ENCODE measurements at regions not wholly inside any gene's neighbourhood (a gene's known extent, or its start where the extent isn't known, plus 50 kb on each side); places are given as distances from the start of the nearest gene placed in this dataset.
"Not testable (repeated sequence)": the region's sequence is repeated elsewhere in the genome, so short reads cannot be mapped to it uniquely, and the experiment has no call there.

- no peak for DNase-seq
Observed at GRCh38 chr13:81408647-81409046, 1067.7 kb upstream of the SPRY2 start.

GRCh38 chr13:81406639-81407292 is 1065.8 kb upstream of the SPRY2 start:
- DNase-seq: no peak

GRCh38 chr13:81406022-81406421 is 1065.1 kb upstream of the SPRY2 start:
- no peak for DNase-seq

GRCh38 chr13:81396192-81396591 is 1055.3 kb upstream of the SPRY2 start:
- DNase-seq: no peak

- no peak for DNase-seq
Observed at GRCh38 chr13:81395368-81395767, 1054.4 kb upstream of the SPRY2 start.

GRCh38 chr13:81394640-81395039 is 1053.7 kb upstream of the SPRY2 start:
- no peak for DNase-seq

GRCh38 chr13:81393721-81394120 is 1052.8 kb upstream of the SPRY2 start:
- DNase-seq: no peak

- no peak for DNase-seq
Observed at GRCh38 chr13:81393110-81393509, 1052.2 kb upstream of the SPRY2 start.

GRCh38 chr13:81388400-81388799 is 1047.5 kb upstream of the SPRY2 start:
- DNase-seq: no peak

- no peak for DNase-seq
Observed at GRCh38 chr13:81383444-81383843, 1042.5 kb upstream of the SPRY2 start.

- no peak for DNase-seq
Observed at GRCh38 chr13:81382246-81382645, 1041.3 kb upstream of the SPRY2 start.

GRCh38 chr13:81381560-81381959 is 1040.6 kb upstream of the SPRY2 start:
- no peak for DNase-seq

- DNase-seq: no peak
Observed at GRCh38 chr13:81379183-81379582, 1038.3 kb upstream of the SPRY2 start.

GRCh38 chr13:81377921-81378320 is 1037.0 kb upstream of the SPRY2 start:
- no peak for DNase-seq

GRCh38 chr13:81375709-81376108 is 1034.8 kb upstream of the SPRY2 start:
- no peak for DNase-seq

GRCh38 chr13:81362711-81363110 is 1021.8 kb upstream of the SPRY2 start:
- DNase-seq: peak; percentile 8

GRCh38 chr13:81350056-81350455 is 1009.1 kb upstream of the SPRY2 start:
- no peak for DNase-seq

- not testable (repeated sequence) for DNase-seq
Observed at GRCh38 chr13:81340118-81341069, 999.5 kb upstream of the SPRY2 start.

GRCh38 chr13:81339666-81340065 is 998.7 kb upstream of the SPRY2 start:
- DNase-seq: not testable (repeated sequence)

GRCh38 chr13:81334481-81334880 is 993.6 kb upstream of the SPRY2 start:
- no peak for DNase-seq

- peak; percentile 75 for DNase-seq
Observed at GRCh38 chr13:81326913-81327312, 986.0 kb upstream of the SPRY2 start.

- no peak for DNase-seq
Observed at GRCh38 chr13:81320516-81320915, 979.6 kb upstream of the SPRY2 start.

- DNase-seq: no peak
Observed at GRCh38 chr13:81319351-81319750, 978.4 kb upstream of the SPRY2 start.

All from NCI-H1092 treated with DMSO at 0.1 percent for 48 hours (cell line).